T-cell (primary cell): ENCODE measurements at regions not wholly inside any gene's neighbourhood (a gene's known extent, or its start where the extent isn't known, plus 50 kb on each side); places are given as distances from the start of the nearest gene placed in this dataset.

ENCODE experiments used
- ATAC-seq, 4 experiments: fragments of 200-7000 bp in 3 of 4; fragments of 150-1000 bp in 1 of 4; cut with Tn5 transposase; replicated peaks in 1 of 4; 1 replicate in 3 of 4; 2 replicates in 1 of 4; pipeline ENCODE4 v1.10.0; 2021; ENCODE audit warnings: moderate library complexity in 3 of 4, mild to moderate bottlenecking in 2 of 4, moderate number of reproducible peaks in 1 of 4
- CTCF ChIA-PET, 2 donors: fragments of 300-600 bp; sonication (Branson Sonifier 250); formaldehyde crosslinking; loops; one replicate each; lab custom pipeline; 2022; ENCODE audit warnings: antibody characterized with exemption in 2 of 2; lab: Charles Lee
- POLR2A ChIA-PET, 2 donors: fragments of 300-600 bp; sonication (Branson Sonifier 250); formaldehyde crosslinking; loops; one replicate each; lab custom pipeline; 2022; ENCODE audit warnings: antibody characterized with exemption in 2 of 2; lab: Charles Lee
- DNase-seq, 35 experiments: peaks; one replicate each; pipeline versions ENCODE4 v3.0.0 to v3.0.0-alpha.2; 2013 to 2023
- H3K27ac ChIP-seq: one replicate; pipeline ENCODE4 v1.5.1; 2013; ENCODE audit warnings: low read length
- H3K27me3 ChIP-seq, 2 experiments: replicated peaks in 1 of 2; 1 replicate in 1 of 2; 2 replicates in 1 of 2; pipeline versions ENCODE4 v1.6.1 to v1.7.0; 2013; ENCODE audit warnings: low read length in 1 of 2, mixed read lengths in 1 of 2; ENCODE audit not compliant: control insufficient read depth in 2 of 2, insufficient read depth in 2 of 2; ENCODE audit errors: extremely low read depth in 1 of 2
- H3K36me3 ChIP-seq, 2 donors: 1 replicate in 1 of 2; 2 replicates in 1 of 2; pipeline versions ENCODE4 v1.6.1 to v1.7.0; 2013; ENCODE audit warnings: low read length in 1 of 2; ENCODE audit not compliant: control insufficient read depth in 2 of 2, insufficient read depth in 1 of 2; ENCODE audit errors: extremely low read depth in 1 of 2
- H3K4me1 ChIP-seq, 2 experiments: 1 replicate in 1 of 2; 2 replicates in 1 of 2; pipeline versions ENCODE4 v1.6.1 to v1.7.0; 2013; ENCODE audit warnings: low read length in 2 of 2, mixed read lengths in 1 of 2; ENCODE audit not compliant: insufficient read depth in 2 of 2, control insufficient read depth in 1 of 2; ENCODE audit errors: extremely low read depth in 1 of 2
- H3K4me3 ChIP-seq, 2 donors: 1 replicate in 1 of 2; 2 replicates in 1 of 2; pipeline versions ENCODE4 v1.5.1 to v1.7.0; 2013; ENCODE audit warnings: mild to moderate bottlenecking in 2 of 2, low read length in 1 of 2, moderate library complexity in 1 of 2; ENCODE audit not compliant: control insufficient read depth in 1 of 2; ENCODE audit errors: extremely low read depth in 1 of 2
- H3K9me3 ChIP-seq: 2 replicates; pipeline ENCODE4 v1.7.0; 2013
- H3K27ac Mint-ChIP-seq, 2 donors: one replicate each; pipeline ENCODE4 v1.8.0; 2020 to 2021; ENCODE audit warnings: mild to moderate bottlenecking in 2 of 2, mixed read lengths in 2 of 2
- H3K27me3 Mint-ChIP-seq, 2 donors: one replicate each; pipeline ENCODE4 v1.8.0; 2021 to 2022; ENCODE audit warnings: mixed read lengths in 2 of 2
- H3K36me3 Mint-ChIP-seq: one replicate; pipeline ENCODE4 v1.8.0; 2021; ENCODE audit warnings: mixed read lengths
- H3K4me1 Mint-ChIP-seq, 3 donors: one replicate each; pipeline ENCODE4 v1.8.0; 2020 to 2022; ENCODE audit warnings: mixed read lengths in 3 of 3, mild to moderate bottlenecking in 1 of 3
- H3K4me3 Mint-ChIP-seq, 3 donors: one replicate each; pipeline ENCODE4 v1.8.0; 2020 to 2022; ENCODE audit warnings: mild to moderate bottlenecking in 3 of 3, mixed read lengths in 3 of 3, moderate library complexity in 3 of 3
- H3K9me3 Mint-ChIP-seq, 3 donors: one replicate each; pipeline ENCODE4 v1.8.0; 2020 to 2022; ENCODE audit warnings: mixed read lengths in 3 of 3
- WGBS: methylation state at CpG from one replicate; pipeline ENCODE4 v1.1.5; 2013; ENCODE audit warnings: missing lambda C conversion rate; ENCODE audit not compliant: insufficient coverage; 5-methylcytosine and 5-hydroxymethylcytosine counted together

GRCh38 chr21:36640174-36640720 lies 58.7 kb upstream of the SIM2 start:
- POLR2A ChIA-PET, result no interaction called here
- Histone ChIP-seq H3K27me3 (peaks cover 0 to 4% of the 10 kb centered on the region in 2 experiments), H3K4me3 (no peak overlapping the region), H3K9me3 (no peaks in the 10 kb centered on the region), H3K27ac (no peak overlapping the region), H3K36me3 (no peaks in the 10 kb centered on the region), H3K4me1 (no peaks in the 10 kb centered on the region)
- Mint-ChIP-seq H3K27me3 (peaks cover 11 to 19% of the 10 kb centered on the region in 2 donors), H3K36me3 (no peaks in the 10 kb centered on the region), H3K27ac (no peak overlapping the region), H3K4me3 (no peak overlapping the region), H3K9me3 (peaks cover 6 to 22% (median 11%) of the 10 kb centered on the region in 3 donors), H3K4me1 (peaks cover 6 to 13% (median 6%) of the 10 kb centered on the region in 3 donors)
- WGBS, result no CpG with 5 or more reads among the region's 4 CpGs
- CTCF ChIA-PET, result interaction anchor here in 1 of 2 donors (0.6 kb wide), 1 partner anchor 17 kb away, joined by 6 read pairs; no protein-coding TSS in a partner anchor
- no peak for DNase-seq
- ATAC-seq, result no peak

GRCh38 chr21:36640721-36641244 lies 58.1 kb upstream of the SIM2 start:
- Mint-ChIP-seq H3K27me3 (peaks cover 9 to 19% of the 10 kb centered on the region in 2 donors), H3K27ac (no peak overlapping the region), H3K4me3 (no peak overlapping the region), H3K36me3 (no peaks in the 10 kb centered on the region), H3K9me3 (peaks cover 6 to 19% (median 11%) of the 10 kb centered on the region in 3 donors), H3K4me1 (peaks cover 6 to 13% (median 6%) of the 10 kb centered on the region in 3 donors)
- Histone ChIP-seq H3K9me3 (no peaks in the 10 kb centered on the region), H3K4me3 (no peak overlapping the region), H3K4me1 (no peaks in the 10 kb centered on the region), H3K27ac (no peak overlapping the region), H3K36me3 (no peaks in the 10 kb centered on the region), H3K27me3 (peaks cover 0 to 4% of the 10 kb centered on the region in 2 experiments)
- CTCF ChIA-PET, result interaction anchor here in 1 of 2 donors (0.6 kb wide), 1 partner anchor 17 kb away, joined by 6 read pairs; no protein-coding TSS in a partner anchor
- DNase-seq (no peak), ATAC-seq (no peak)
- POLR2A ChIA-PET, result no interaction called here
- 81% methylated on average over 15 of the region's 15 CpGs for WGBS

GRCh38 chr21:36641346-36641745 lies 57.6 kb upstream of the SIM2 start:
- Mint-ChIP-seq H3K27me3 (peaks cover 9 to 19% of the 10 kb centered on the region in 2 donors), H3K36me3 (no peaks in the 10 kb centered on the region), H3K4me3 (no peak overlapping the region), H3K9me3 (peaks cover 3 to 13% (median 8%) of the 10 kb centered on the region in 3 donors), H3K4me1 (peaks cover 6 to 13% (median 6%) of the 10 kb centered on the region in 3 donors), H3K27ac (no peak overlapping the region)
- Histone ChIP-seq H3K27ac (no peak overlapping the region), H3K9me3 (no peaks in the 10 kb centered on the region), H3K4me3 (no peak overlapping the region), H3K36me3 (no peaks in the 10 kb centered on the region), H3K27me3 (peaks cover 0 to 7% of the 10 kb centered on the region in 2 experiments), H3K4me1 (no peaks in the 10 kb centered on the region)
- CTCF ChIA-PET, result no interaction called here
- no CpG with 5 or more reads among the region's 1 CpG for WGBS
- no peak for ATAC-seq
- POLR2A ChIA-PET, result no interaction called here
- no peak for DNase-seq

GRCh38 chr21:36641886-36642285 lies 57.0 kb upstream of the SIM2 start:
- peaks cover 0 to 8% (median 5%) of the 10 kb centered on the region in 3 donors for H3K9me3 Mint-ChIP-seq
- peaks cover 0 to 13% of the 10 kb centered on the region in 2 experiments for H3K27me3 ChIP-seq
- H3K36me3 Mint-ChIP-seq, result no peaks in the 10 kb centered on the region
- H3K4me1 Mint-ChIP-seq, result peaks cover 6 to 13% (median 7%) of the 10 kb centered on the region in 3 donors
- H3K27me3 Mint-ChIP-seq, result peaks cover 13 to 23% of the 10 kb centered on the region in 2 donors
- ChIA-PET CTCF (no interaction called here), POLR2A (no interaction called here)
- no peaks in the 10 kb centered on the region for H3K36me3 ChIP-seq
- H3K9me3 ChIP-seq, result no peaks in the 10 kb centered on the region
- no peaks in the 10 kb centered on the region for H3K4me1 ChIP-seq
- WGBS, result 67% methylated on average over 6 of the region's 9 CpGs
- no peak overlapping the region for H3K4me3 ChIP-seq
- H3K4me3 Mint-ChIP-seq, result no peak overlapping the region
- ATAC-seq, result no peak
- no peak overlapping the region for H3K27ac ChIP-seq
- no peak for DNase-seq
- H3K27ac Mint-ChIP-seq, result no peak overlapping the region

GRCh38 chr21:36642777-36643176 lies 56.1 kb upstream of the SIM2 start:
- CTCF ChIA-PET, result no interaction called here
- no peak for ATAC-seq
- Histone ChIP-seq H3K27me3 (peaks cover 0 to 13% of the 10 kb centered on the region in 2 experiments), H3K4me3 (no peak overlapping the region), H3K27ac (no peak overlapping the region), H3K4me1 (no peaks in the 10 kb centered on the region), H3K36me3 (no peaks in the 10 kb centered on the region), H3K9me3 (no peaks in the 10 kb centered on the region)
- Mint-ChIP-seq H3K27me3 (peaks cover 17 to 22% of the 10 kb centered on the region in 2 donors), H3K36me3 (no peaks in the 10 kb centered on the region), H3K4me3 (no peak overlapping the region), H3K4me1 (peaks cover 6 to 13% (median 9%) of the 10 kb centered on the region in 3 donors), H3K27ac (no peak overlapping the region), H3K9me3 (no peaks in the 10 kb centered on the region)
- no peak for DNase-seq
- POLR2A ChIA-PET, result interaction anchor here (0.5 to 0.6 kb wide), 2 partner anchors 15 to 48 kb away, joined by 3 read pairs; no protein-coding TSS in a partner anchor
- 95% methylated on average over 4 of the region's 4 CpGs for WGBS

- POLR2A ChIA-PET, result no interaction called here
- H3K36me3 Mint-ChIP-seq, result no peaks in the 10 kb centered on the region
These were observed 55.3 kb upstream of the SIM2 start for GRCh38 chr21:36643374-36644250.

More at GRCh38 chr21:36643374-36644250, 55.3 kb upstream of the SIM2 start:
- Mint-ChIP-seq H3K27me3 (peaks cover 21 to 23% of the 10 kb centered on the region in 2 donors), H3K27ac (no peak overlapping the region), H3K4me1 (peaks cover 6 to 13% (median 9%) of the 10 kb centered on the region in 3 donors), H3K9me3 (no peaks in the 10 kb centered on the region), H3K4me3 (no peak overlapping the region)
- no peak overlapping the region for H3K27ac ChIP-seq
- peaks cover 0 to 13% of the 10 kb centered on the region in 2 experiments for H3K27me3 ChIP-seq
- ATAC-seq (no peak), DNase-seq (no peak)
- no peaks in the 10 kb centered on the region for H3K9me3 ChIP-seq
- H3K4me3 ChIP-seq, result no peak overlapping the region
- 94% methylated on average over 9 of the region's 12 CpGs for WGBS
- H3K4me1 ChIP-seq, result no peaks in the 10 kb centered on the region
- no peaks in the 10 kb centered on the region for H3K36me3 ChIP-seq
- CTCF ChIA-PET, result no interaction called here
